RWPE2 (cell line): ENCODE measurements at regions not wholly inside any gene's neighbourhood (a gene's known extent, or its start where the extent isn't known, plus 50 kb on each side); places are given as distances from the start of the nearest gene placed in this dataset.

ENCODE experiments used
- ATAC-seq: fragments of 200-7000 bp; cut with Tn5 transposase; 3 replicates; pipeline ENCODE4 v1.9.1; 2021; ENCODE audit warnings: low read depth
- DNase-seq: peaks from one replicate; pipeline ENCODE4 v3.0.0-alpha.2; 2020; ENCODE audit warnings: low spot score
- H3K27ac ChIP-seq: fragments of 450-650 bp; 2 replicates; pipeline ENCODE4 v1.5.1; 2017; ENCODE audit warnings: mild to moderate bottlenecking; ENCODE audit not compliant: poor library complexity, severe bottlenecking
- H3K27me3 ChIP-seq: fragments of 250-450 bp; sonication (Bioruptor Pico); 2 replicates; pipeline ENCODE4 v1.5.1; 2021; ENCODE audit warnings: mild to moderate bottlenecking, moderate library complexity; ENCODE audit not compliant: insufficient read depth, poor library complexity, severe bottlenecking
- H3K36me3 ChIP-seq: fragments of 250-450 bp; sonication (Bioruptor Pico); 2 replicates; pipeline ENCODE4 v1.5.1; 2020; ENCODE audit warnings: low read depth, mild to moderate bottlenecking, moderate library complexity
- H3K4me1 ChIP-seq: fragments of 250-450 bp; sonication (Bioruptor Pico); 2 replicates; pipeline ENCODE4 v1.5.1; 2021; ENCODE audit warnings: mild to moderate bottlenecking, moderate library complexity; ENCODE audit not compliant: insufficient read depth, poor library complexity, severe bottlenecking
- H3K4me3 ChIP-seq: fragments of 250-450 bp; sonication (Bioruptor Pico); 2 replicates; pipeline ENCODE4 v1.5.1; 2021; ENCODE audit warnings: mild to moderate bottlenecking, moderate library complexity; ENCODE audit not compliant: severe bottlenecking
- H3K9me3 ChIP-seq: fragments of 250-450 bp; sonication (Bioruptor Pico); 2 replicates; pipeline ENCODE4 v1.5.1; 2021; ENCODE audit warnings: mild to moderate bottlenecking, moderate library complexity; ENCODE audit not compliant: severe bottlenecking
- TF ChIP-seq, protein P1 (sequence below): fragments of 450-650 bp; IDR thresholded peaks from one replicate; pipeline ENCODE4 v1.5.1; 2017; ENCODE audit warnings: mild to moderate bottlenecking, moderate library complexity; ENCODE audit not compliant: poor library complexity, severe bottlenecking

DNA sequence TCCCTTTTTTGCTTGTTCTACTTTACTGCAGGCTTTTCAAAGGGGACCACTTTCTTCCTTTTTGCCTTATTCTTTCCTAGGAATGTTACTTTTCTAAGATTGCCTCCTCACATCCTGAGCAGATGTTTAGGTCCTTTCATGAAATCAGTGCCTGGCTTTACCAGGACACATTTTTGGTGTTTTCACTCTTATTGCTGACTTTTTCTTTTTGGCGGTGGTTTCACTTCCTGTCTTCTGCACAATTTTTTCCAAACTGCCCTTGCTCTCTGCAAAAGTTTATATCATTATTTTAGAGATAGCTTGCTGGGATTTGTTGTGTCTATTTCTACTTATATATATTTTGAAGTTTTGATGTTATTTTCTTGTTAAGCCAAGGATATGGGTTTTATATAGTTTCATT lies 332.2 kb upstream of the MTPN start:
- Histone ChIP-seq H3K36me3 (no peaks in the 10 kb centered on the region), H3K9me3 (no peaks in the 10 kb centered on the region), H3K4me1 (no peaks in the 10 kb centered on the region), H3K27me3 (no peaks in the 10 kb centered on the region), H3K27ac (no peak overlapping the region), H3K4me3 (no peak overlapping the region)
- TF ChIP-seq, protein P1, sequence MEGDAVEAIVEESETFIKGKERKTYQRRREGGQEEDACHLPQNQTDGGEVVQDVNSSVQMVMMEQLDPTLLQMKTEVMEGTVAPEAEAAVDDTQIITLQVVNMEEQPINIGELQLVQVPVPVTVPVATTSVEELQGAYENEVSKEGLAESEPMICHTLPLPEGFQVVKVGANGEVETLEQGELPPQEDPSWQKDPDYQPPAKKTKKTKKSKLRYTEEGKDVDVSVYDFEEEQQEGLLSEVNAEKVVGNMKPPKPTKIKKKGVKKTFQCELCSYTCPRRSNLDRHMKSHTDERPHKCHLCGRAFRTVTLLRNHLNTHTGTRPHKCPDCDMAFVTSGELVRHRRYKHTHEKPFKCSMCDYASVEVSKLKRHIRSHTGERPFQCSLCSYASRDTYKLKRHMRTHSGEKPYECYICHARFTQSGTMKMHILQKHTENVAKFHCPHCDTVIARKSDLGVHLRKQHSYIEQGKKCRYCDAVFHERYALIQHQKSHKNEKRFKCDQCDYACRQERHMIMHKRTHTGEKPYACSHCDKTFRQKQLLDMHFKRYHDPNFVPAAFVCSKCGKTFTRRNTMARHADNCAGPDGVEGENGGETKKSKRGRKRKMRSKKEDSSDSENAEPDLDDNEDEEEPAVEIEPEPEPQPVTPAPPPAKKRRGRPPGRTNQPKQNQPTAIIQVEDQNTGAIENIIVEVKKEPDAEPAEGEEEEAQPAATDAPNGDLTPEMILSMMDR = no peak
- no peak for DNase-seq
- no peak for ATAC-seq

DNA sequence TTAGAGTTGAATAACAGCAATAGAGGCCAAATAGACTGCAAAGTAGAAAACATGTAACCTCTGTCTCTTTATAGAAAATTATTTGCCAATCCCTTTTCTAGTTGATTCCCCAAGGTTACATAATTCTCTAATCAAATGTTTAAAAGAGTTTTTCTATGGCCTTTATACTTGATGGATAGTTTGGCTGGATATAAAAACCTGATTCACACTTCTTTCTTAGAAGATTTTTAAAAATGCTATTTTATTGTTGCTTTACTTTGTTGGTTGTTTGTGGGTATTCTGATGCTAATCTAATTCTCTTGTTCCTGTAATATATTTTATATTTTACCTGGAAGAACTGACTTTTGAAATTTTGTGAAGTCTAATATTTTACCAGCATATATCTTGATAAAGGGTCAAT lies 331.1 kb upstream of the MTPN start:
- Histone ChIP-seq H3K27ac (no peak overlapping the region), H3K27me3 (no peaks in the 10 kb centered on the region), H3K4me1 (no peaks in the 10 kb centered on the region), H3K36me3 (no peaks in the 10 kb centered on the region), H3K9me3 (no peaks in the 10 kb centered on the region), H3K4me3 (no peak overlapping the region)
- ATAC-seq = no peak
- TF ChIP-seq, protein P1 = no peak
- no peak for DNase-seq

DNA sequence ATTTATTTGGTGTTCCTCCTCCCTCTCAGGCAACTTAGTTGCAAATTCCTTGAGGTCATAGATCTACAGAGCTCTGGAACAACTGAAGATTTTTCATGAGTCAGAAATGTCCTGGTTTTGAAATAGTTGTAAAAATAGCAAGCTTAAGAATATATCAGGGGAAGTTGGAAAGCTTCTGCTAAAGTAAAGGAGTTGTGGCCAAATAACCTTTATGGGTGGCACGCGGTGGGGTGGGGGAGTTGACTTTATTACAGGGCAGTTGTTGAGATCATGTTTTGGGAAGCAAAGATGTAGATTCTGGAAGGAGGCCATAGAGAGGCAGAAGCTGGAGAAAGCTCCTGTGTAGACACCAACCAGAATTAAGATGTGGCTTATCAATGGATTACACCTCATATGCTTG lies 326.0 kb upstream of the MTPN start:
- no peak overlapping the region for H3K4me3 ChIP-seq
- TF ChIP-seq, protein P1 = no peak
- H3K27ac ChIP-seq = no peak overlapping the region
- ATAC-seq (no peak), DNase-seq (no peak)
- H3K9me3 ChIP-seq = no peaks in the 10 kb centered on the region
- H3K36me3 ChIP-seq = no peaks in the 10 kb centered on the region
- H3K27me3 ChIP-seq = no peaks in the 10 kb centered on the region
- no peaks in the 10 kb centered on the region for H3K4me1 ChIP-seq

DNA sequence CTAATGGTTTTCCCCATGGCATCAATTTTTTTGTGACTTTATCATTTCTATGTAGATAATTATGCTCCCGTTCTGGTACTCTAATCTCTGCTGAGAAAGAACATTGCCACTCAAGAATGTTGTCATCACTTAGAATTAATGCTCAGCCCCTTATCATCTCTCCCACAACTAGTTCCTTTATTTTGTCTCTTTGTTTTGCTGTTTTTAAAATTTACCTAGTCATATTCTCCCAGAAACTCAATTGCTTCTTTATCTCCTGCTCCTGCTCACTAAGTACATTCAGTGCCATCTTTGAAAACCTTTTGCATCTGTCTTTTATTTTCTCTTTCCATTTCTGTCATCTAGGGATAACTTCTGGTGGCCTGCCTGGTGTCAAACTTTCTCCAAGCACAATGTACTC lies 324.9 kb upstream of the MTPN start:
- H3K27me3 ChIP-seq = no peaks in the 10 kb centered on the region
- no peaks in the 10 kb centered on the region for H3K36me3 ChIP-seq
- H3K27ac ChIP-seq = no peak overlapping the region
- no peaks in the 10 kb centered on the region for H3K9me3 ChIP-seq
- TF ChIP-seq, protein P1 = no peak
- H3K4me1 ChIP-seq = no peaks in the 10 kb centered on the region
- no peak overlapping the region for H3K4me3 ChIP-seq
- DNase-seq (no peak), ATAC-seq (no peak)

DNA sequence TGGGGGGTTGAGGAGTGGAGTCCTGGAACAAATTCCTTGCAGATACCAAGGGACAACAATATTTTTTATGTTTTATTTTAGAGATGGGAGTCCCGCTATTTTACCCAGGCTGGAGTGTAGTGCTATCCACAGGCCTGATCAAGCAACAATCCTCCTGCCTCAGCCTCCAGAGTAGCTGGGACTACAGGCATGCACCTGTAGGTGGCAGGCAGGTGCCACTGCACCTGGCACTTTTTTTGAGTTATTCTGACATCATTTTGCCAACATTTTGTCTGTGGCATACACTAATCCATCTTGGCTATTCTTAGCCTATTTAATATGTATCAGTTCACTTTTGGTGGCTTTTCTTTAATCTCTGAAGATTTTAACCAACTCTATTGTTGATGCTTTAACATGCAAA lies 317.8 kb upstream of the MTPN start:
- DNase-seq (no peak), ATAC-seq (no peak)
- H3K27me3 ChIP-seq = no peaks in the 10 kb centered on the region
- H3K4me1 ChIP-seq = no peaks in the 10 kb centered on the region
- no peak overlapping the region for H3K4me3 ChIP-seq
- no peaks in the 10 kb centered on the region for H3K9me3 ChIP-seq
- H3K27ac ChIP-seq = no peak overlapping the region
- no peaks in the 10 kb centered on the region for H3K36me3 ChIP-seq
- TF ChIP-seq, protein P1 = no peak
